ENCODE measurements at regions not wholly inside any gene's neighbourhood (a gene's known extent, or its start where the extent isn't known, plus 50 kb on each side); places are given as distances from the start of the nearest gene placed in this dataset.
"Not testable (repeated sequence)": the region's sequence is repeated elsewhere in the genome, so short reads cannot be mapped to it uniquely, and the experiment has no call there.

DNA sequence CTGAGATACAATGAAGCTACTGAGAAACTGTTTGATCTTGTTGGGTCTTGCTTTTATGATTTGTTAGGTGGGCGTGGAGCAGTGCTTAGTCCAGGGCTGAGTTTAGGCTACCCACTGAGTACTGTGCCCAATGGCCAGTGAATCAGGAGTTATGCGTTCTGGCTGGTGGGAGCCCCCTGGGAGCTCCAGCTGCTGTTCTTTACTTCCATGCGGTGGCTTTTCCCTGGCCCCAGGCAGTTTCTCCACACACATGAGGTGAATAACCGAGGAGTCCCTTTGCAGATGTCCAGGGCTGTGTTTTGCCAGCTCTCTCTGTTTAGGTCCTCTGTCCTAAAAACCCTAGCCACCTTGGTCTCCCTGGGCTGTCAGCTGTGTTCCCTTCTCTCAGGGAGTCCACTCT, 106.5 kb downstream of the KLF13 start:
- DNase-seq, result no peak

DNA sequence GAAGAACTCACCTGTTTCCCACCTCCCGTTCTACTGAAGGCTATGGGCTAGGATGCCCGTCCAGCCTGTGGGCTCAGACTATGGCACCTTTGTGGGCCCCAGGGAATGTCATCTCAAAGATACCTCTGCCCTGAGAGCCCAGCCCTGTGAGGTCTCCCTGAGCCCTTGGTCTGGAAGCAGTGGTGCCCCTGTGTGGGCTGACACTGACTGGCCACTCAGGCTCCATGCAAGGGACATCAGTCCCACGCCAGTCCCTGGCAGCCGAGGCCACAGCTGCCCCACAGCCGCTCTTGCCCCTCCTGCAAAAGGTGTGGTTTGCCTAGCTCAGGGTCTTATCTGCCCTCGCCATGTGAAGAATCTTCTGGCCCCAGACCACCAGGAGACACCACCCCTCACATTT, 106.9 kb downstream of the KLF13 start:
- DNase-seq, result no peak

DNA sequence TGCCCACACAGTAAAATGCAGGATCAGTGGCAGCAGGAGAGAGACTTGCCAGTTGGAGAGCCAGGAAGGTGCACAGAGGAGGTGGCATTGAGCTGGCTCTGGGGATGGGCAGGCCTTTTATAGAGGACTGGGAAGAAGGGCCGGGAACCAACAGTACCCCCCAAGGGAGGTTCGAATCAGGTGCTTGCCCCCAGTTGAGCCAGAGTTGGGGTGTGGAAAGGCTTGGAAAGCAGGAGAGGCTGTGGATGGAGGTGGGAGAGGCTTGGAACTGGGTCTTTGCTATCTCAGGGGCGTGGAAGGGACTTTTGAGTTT, 107.6 kb downstream of the KLF13 start:
- no peak for DNase-seq

DNA sequence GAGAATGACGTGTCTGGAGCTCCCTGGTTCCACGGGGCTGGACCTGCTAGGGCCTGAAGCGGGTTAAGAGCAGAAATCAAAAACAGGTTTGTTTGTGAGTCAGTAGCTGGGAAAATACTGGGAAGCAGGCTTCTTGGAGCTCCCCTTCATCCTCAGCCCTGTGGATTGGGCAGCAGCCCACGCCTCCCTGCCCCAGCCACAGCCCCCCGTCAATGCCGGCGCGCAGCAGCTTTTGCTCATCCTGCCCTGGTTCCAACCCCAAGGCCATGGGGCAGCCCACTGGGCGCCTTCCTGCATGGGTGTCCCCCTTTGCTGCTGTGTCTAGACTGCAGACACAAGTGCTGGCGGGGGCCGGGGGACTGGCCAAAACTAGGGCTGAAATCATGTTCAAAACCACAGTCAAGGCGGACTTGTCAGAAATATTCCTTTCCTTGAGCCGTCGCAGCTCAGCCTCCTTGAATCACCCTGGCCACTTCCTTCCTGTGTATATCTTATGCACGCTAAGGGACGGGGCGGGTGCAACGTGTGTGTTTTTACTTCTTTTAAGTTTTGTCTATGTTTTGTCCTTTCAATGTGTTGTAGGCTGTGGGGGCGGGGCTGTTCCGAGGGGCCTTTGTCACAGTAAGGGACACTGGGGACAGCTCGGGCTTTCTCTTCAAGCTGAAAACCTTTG, 108.1 kb downstream of the KLF13 start:
- no peak for DNase-seq

DNA sequence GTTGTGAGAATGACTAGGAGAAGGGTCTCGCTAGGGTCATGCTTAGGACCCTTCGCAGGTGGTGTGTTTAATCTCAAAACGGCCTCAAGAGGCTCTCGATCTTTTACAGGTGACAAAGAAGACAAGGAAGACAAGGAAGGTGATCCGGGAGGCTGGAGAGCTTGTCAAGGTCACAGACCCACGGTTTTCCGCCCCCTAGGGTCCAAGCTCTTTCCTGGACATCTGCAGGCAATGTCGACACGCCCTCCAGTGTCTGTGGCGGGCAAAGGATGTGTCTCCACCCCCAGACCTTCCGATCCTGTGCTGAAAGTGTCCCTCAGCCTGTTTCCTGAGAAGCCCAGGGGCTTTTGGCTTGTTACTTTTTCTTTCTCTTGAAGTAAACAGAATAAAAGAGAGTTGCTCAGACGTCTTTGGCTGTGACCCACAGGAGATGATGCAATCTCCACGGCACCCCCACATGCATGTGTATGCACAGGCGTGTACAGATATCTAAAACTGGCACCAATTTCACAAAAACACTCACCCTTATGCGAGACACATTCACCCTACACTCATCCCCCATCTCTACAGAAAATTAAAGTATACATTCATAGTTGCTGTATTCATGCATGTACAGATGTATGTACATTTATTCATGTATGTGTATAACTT, 108.8 kb downstream of the KLF13 start:
- peak; percentile 87 for DNase-seq

DNA sequence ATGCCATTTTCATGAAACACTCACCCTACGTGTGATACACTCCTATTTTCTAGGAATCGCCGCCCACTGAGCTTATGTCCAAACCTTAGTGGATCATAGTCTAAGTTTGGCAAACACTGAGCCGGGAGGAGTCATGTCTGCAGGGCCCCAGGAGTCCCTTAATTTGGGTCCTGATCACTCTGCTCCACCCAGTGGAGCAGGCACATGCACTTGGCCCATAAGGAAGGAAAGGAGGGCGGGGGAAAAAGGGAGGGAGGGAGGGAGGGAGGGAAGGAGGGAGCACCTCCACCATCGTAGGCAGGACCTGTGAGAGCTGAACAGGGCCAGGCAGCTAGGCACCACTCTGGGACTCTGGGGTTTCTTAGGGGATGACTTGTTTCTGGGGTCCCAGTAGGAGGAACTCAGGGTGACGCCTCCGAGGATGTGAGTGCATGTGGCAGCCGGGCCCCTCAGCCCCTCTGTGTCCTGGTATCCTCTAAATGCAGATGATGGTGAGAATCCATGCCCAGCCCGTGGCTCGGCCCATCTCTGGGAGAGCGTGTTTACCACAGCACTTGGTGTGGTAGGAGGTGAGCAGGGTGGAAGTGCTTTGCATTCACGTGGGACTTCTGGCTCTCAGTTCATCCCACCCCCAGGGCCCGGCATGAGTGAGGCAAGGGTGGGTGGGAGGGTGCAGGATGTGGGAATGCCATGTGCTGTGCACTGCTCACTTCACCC, 109.4 kb downstream of the KLF13 start:
- DNase-seq, result no peak

DNA sequence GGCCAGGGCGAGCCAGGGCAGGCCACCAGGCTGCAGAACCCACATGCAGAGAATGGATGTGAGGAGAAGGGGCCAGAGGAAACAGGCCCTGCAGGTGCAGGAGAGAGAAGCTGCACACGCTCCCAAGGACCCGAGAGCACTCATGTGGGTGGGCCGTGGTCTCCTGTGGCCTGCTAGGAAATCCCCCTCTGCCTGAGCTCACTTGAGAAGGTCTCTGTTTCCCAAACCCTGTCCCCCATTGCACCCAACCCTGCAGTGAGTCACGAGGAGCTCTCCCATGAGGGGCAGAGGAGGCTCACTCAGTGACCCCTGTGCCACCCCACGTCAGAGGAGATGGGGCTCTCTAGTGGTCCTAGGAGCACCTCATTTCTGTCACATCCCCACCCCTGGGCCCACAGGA, 111.1 kb downstream of the KLF13 start:
- DNase-seq, result no peak

DNA sequence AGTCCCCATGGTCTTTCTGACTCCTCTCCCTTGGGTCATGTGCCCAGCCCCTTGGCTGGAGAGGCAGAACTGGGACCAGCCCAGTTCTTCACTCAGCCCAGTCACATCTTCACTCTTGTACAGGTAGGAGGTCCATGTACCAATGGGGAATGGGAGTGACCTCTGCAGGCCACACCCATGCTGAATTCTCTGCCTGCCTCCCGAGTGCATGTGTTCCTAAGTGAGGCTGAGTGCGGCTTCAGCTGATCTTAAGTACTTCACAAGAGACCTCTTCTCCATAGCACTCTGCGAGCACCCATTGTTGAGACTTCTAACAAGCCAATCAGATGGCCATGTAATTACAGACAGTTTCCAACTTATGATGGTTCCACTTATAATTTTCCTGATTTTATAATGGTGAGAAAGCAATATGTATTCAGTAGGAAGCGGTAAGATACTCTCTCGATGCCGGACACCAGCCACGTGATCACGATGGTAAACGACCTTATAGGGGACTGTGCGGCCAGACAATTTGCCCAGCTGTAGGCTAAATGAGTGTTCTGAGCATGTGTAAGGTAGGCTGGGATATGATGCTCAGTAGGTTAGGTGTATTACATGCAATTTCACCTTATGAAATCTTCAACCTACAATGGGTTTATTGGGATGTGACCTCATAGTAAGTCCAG, 112.1 kb downstream of the KLF13 start:
- DNase-seq, result no peak

DNA sequence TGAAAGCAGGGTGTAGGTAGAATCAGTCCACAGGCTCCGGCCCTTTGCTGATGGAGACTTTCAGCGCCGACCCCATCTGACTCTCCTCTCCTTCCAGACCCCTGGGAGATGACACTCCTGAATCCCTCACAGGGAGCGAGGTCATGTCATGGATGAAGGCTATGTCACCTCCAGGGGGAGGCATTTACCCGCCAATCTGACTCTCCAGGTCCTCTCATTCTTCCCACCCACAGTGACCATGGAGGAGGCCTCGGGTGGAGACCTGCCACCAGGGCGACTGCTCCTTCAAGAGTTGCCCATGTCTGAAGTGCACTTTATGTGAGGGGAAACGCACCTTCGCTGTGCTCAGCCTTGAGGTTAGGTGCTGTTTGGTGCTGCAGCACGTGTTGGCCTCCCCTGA, 112.7 kb downstream of the KLF13 start:
- peak; percentile 57 for DNase-seq

DNA sequence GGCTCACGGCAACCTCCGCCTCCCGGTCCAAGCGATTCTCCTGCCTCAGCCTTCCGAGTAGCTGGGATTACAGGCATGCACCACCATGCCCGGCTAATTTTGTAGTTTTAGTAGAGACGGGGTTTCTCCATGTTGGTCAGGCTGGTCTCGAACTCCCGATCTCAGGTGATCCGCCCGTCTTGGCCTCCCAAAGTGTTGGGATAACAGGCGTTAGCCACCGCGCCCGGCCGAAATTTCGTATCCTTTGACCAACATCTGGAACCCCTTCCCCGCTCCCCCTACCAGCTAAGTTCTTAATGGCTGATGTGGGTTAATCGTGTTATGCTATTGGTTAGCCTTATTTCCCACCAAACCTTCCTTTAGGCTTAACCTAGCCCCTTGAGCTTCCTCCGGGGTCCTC, 113.6 kb downstream of the KLF13 start:
- DNase-seq, result not testable (repeated sequence)

DNA sequence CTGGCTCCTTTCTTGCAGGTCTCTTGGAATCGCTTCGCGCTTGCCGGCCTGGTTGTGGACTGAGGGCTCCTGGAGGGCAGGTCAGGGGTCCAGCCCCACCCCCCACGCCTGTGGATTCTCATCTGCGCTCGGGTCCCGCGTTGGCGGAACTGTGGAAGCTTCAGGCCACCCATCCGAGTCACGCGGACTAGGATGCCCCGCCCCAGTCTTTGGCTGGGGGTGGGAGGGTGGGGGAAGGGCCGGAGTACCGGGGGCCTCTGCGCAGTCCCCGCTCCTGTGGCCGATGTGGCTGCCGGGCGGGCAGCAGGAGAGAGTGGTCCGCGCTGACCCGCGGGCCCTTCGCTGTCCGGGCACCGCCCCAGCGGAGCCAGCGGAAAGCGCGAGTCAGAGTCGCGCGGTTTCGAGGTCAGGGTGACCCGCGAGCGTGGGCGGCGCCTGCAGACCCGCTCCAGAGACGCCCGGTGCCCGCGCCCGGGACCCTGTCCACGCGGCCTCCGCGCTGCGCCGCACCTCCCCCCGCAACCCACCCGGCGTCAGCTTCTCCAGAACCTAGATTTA, 114.2 kb downstream of the KLF13 start:
- no peak for DNase-seq

DNA sequence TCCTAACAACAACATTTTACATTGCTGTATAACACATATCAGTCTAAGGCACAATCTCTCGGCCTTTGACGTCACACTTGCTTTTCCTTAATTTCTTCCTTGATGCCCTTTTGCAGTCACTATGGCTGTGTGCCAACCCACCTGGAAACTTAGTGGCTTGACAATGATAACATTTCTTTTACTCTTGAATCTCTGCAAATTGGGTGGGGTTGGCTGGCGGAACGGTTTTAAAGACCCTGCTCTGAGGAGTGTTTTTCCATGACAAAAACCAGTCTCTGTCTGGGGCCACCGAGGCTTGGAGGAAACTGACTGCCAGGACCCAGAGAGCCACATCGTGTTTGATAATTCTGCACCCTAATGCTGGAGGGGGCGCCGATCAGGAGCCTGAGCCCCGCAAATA, 115.6 kb downstream of the KLF13 start:
- no peak for DNase-seq

DNA sequence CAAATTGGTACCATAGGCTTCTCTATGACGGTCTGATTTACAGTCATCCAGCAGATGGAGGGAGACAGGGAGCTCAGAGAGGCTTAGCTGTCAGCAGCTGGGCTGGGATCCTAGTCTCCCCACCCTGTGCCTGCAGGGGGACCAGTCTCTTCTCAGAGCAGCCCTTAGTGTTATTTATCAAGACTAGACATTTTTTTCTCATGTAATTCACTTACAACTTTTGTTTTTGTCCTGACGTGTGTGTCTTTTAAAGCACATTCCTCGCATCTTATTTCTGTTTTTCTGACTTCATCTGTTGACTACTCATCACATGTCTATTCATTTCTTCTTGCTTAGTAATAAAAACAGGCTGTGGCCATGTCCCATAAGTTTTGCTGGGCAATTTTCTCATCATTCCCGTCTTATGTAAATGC, 116.1 kb downstream of the KLF13 start:
- peak; percentile 90 for DNase-seq

DNA sequence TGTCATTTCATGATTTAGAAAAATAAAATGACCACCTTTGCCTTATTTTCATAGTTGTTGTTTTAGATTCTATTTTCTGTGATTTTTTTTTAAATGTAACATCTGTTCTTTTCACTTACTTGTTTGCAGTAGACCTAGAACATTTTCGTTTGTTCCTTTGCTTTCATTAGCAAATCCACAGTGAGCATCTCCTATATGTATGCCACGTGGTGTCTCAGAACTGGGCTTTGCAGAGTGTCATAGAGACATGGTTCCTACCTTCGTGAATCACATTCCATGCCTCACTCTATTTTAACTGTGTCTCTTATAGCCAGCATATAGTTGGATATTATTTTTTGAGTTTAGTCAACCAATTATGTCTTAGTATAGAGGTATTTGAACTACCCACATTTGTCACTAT, 118.2 kb downstream of the KLF13 start:
- DNase-seq, result no peak

DNA sequence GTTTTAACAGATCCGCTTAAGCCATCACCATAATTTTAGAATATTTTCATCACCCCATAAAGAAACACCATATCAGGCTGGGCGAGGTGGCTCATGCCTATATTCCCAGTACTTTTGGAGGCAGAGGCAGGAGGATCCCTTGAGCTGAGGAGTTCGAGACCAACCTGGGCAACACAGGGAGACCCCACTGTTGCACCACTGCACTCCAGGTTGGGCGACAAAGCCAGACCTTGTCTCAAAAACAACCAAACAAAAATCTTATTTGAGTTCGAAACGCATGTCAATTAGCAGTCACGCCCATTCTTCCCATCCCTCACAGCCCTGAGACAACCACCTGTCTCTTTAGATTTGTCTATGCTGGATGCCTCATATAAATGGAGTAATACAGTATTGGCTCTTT, 119.9 kb downstream of the KLF13 start:
- no peak for DNase-seq

DNA sequence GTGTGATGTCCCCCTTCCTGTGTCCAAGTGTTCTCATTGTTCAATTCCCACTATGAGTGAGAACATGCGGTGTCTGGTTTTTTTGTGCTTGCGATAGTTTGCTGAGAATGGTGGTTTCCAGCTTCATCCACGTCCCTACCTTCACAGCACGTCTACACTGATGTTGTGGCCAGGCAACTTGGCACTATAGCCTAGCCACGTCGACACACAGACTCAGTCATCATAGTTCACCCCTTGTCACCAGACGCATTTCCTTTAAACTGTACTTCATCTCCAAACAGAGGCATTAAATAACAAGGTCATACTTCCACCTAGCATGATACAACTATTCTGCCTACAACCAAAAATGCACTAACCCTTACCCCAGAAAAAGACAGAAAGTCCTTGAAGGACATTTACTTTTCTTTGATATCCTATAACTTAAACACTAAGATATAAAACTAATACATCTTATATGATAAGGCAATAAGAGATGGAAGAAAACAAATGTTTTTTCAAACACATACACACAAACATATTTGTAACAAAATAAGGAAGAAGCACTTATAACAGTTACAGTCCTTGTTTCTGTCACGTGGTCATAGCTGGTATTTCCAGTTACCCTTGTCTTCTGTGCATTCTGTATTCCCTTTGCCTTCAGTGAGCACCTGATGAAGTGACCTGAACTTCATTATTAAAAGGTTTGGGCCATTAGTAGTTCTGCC, 121.4 kb downstream of the KLF13 start:
- DNase-seq, result no peak

DNA sequence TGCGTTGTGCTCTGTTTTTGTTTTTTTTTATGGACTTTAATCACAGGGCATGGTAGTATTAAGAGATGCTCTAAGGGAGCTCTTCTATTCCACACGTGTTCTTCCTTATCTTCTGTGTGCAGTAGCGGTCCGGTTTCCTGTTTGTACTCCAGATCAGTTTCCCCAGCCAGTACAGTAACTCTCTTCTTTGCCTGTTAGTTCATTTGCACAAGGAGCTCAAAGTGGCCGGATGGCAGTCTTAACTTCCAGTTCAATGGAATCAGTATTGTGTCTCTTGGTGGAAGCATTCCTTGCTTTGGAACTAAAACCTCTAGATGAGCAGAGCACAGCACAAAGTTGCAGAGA, 122.0 kb downstream of the KLF13 start:
- DNase-seq, result no peak

DNA sequence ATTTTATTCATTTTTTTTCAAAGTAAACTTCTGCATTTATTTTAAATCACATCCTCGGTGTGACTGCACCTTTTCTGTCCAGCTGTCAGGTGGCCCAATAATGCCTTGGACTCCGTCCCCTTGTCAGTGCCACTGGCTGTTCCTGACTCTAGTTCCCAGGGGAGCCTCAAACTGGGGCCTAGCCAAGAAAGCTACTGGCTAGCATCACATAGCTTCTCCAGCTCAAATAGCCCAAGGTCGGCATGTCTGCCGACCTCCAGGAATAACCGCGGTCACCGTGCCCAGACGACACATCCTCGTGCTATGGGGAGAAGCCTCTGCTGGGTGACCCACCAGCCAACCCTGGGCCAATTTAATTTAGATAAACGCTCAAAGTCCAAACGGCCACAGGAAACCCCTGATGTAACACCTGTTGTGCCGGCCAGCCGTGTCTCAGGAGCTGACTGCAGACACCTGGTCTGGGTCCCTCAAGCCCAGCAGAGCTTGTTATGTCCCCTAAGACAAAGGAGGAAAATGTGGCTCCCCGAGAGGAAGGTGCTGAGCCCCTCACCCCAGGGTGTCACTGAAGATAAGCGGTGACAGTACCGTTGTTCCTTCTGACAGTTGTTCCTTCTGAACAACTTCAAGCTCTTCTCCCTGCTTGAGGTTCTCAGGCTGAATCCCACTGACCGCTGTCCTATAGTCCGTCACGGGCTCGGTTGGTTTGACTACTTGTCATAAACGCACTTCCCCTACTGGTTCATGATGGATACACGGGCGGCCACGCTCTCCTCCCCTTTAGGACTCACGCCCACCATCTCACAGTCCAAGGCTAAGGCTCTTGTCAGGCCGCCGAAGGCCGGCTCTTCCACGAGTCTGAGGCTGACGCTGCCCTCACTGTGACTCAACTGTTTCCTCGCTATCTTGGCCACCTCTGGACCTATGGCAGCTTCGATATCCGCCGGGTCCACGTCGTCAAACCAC, 126.2 kb downstream of the KLF13 start:
- DNase-seq, result no peak

DNA sequence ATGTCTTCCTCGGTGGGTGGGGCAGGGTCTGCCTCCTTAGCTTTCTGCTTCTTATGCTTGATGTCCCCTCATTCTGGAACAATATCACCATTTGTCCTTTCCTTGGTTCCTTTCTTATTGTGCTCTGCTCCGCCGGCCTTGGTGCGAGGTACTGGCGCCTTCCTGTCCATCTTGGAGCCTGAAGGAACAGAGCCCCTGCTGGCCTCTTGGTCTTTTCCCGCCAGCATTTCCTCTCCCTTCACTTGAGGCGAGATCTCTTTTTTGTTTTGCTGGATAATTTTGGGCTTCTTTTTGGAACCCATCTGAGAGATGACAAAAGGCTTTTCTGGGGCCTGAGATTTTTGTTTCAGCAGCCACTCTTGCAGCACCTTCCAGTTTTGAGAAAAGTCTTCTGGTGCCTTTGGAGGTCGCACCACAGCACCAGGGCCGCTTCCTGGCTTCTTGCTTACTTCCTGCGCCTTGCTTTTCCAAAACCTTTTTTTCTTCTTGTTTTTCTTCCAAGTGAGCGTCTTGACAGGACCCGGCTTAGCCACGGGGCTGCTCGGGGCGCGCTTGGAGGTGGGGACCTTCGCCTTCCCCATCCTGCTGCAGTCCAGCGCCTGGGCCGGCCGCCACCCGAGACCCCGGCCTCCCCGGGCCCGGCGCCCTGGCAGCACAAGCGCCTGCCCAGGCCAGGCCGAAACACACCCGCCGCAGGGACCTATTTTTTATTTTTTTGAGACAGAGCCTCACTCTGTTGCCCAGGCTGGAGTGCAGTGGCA, 127.1 kb downstream of the KLF13 start:
- DNase-seq, result no peak

DNA sequence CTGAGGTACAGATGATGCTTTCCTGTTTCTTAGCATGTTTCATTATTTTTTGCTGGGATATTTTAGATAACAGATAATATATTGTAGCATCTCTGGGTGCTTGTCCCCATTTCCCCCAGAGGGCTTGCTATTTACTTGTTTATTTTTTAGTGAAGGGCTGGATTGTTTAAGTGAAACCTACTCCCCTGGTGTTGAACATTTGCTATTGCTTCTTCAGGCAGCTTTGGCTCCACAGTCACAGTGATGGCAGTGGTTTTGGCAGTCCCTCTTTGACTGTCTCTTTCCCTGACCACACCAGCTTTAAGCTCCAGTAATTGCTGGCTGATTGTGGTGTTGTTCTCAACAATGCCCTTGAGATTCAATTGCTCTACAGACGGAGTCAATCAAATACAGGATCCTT, 128.9 kb downstream of the KLF13 start:
- no peak for DNase-seq

Measured in NCI-H82 (cell line).